Effector memory CD8-positive, alpha-beta T cell (primary cell): ENCODE measurements at regions not wholly inside any gene's neighbourhood (a gene's known extent, or its start where the extent isn't known, plus 50 kb on each side); places are given as distances from the start of the nearest gene placed in this dataset.

Experiments
- ATAC-seq: fragments of 150-1000 bp; cut with Tn5 transposase; replicated peaks from 2 replicates; pipeline ENCODE4 v1.10.0; 2021; ENCODE audit warnings: mild to moderate bottlenecking, moderate library complexity
- DNase-seq, 3 experiments: peaks; one replicate each; pipeline ENCODE4 v3.0.0; 2021
- H3K27ac Mint-ChIP-seq, 2 donors: one replicate each; pipeline ENCODE4 v1.8.0; 2022; ENCODE audit warnings: mild to moderate bottlenecking in 2 of 2, mixed read lengths in 2 of 2, moderate library complexity in 2 of 2
- H3K27me3 Mint-ChIP-seq, 2 donors: one replicate each; pipeline ENCODE4 v1.8.0; 2022; ENCODE audit warnings: mixed read lengths in 2 of 2
- H3K36me3 Mint-ChIP-seq: one replicate; pipeline ENCODE4 v1.8.0; 2022; ENCODE audit warnings: mild to moderate bottlenecking, moderate library complexity, mixed read lengths; ENCODE audit not compliant: insufficient read depth
- H3K4me1 Mint-ChIP-seq, 2 donors: one replicate each; pipeline ENCODE4 v1.8.0; 2022; ENCODE audit warnings: low read depth in 2 of 2, mixed read lengths in 2 of 2
- H3K4me3 Mint-ChIP-seq, 2 donors: one replicate each; pipeline ENCODE4 v1.8.0; 2022; ENCODE audit warnings: mild to moderate bottlenecking in 2 of 2, mixed read lengths in 2 of 2, moderate library complexity in 2 of 2
- H3K9me3 Mint-ChIP-seq, 2 donors: one replicate each; pipeline ENCODE4 v1.8.0; 2022; ENCODE audit warnings: mixed read lengths in 2 of 2

DNA sequence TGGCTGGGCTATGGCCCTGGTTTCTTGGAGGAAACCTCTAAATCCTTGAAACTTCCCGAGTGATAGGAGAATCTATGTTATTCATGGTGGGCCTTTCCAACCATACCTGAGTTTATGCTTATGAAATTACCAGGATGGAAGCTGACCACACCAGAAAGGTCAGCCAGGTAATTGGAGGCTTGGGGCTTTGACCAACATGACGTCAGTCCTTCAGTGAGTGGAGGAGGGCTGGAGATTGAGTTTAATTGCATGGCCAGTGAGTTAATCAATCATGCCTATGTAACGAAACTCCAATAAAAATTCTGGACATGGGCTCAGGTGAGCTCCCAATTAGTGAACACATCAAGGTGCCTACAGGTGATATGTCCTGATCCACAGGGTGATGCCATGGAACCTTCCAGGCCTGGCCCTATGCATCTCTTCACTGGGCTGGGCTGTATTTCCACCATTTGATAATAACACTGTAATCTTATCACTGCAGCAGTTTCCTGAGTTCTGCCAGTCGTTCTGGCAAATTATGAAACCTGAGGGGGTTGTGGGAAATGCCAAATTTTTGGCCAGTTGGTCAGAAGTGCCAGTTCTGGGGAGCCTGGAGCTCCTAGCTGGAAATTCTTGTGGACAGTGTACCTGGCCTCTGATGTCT, 106.5 kb downstream of the CDH26 start:
- peak overlapping the region; percentile 16 to 35 for H3K27ac Mint-ChIP-seq
- H3K27me3 Mint-ChIP-seq = no peaks in the 10 kb centered on the region
- peaks cover 22 to 34% of the 10 kb centered on the region in 2 donors for H3K4me1 Mint-ChIP-seq
- H3K36me3 Mint-ChIP-seq = no peaks in the 10 kb centered on the region
- DNase-seq = no peak
- no peak overlapping the region for H3K4me3 Mint-ChIP-seq
- no peak for ATAC-seq
- H3K9me3 Mint-ChIP-seq = no peaks in the 10 kb centered on the region

DNA sequence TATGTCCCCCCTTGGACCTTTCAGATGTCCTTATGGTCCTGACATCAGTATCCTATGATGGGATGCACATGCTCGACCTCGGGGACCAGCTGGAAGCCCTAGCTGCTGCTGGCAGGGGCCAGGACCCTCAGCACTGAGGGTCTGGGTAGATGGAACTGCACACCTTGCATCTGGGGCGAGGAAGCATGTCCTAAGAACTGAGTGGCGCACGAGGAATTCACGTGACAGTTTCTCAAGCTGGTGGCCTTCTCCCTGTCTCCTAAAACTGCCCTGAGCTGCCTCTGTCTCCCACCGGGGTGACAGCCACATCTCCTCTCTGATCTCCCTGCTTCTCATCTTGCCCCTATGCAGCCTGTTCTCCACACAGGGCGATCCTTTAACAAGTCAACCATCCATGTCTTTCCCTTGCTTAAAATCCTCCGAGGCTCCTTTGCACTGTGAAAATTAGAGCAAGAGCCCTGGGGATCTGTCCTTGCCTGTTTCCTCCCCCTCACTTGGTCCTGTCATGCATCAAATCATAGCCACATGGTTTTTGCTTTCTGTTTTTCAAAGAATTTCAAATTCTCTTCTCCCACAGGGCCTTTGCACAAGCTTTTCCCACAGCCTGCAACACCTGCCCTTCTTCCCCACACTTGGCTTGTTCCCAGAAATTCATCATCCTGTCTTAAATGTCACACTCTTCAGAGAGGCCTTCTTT, 107.7 kb downstream of the CDH26 start:
- DNase-seq = no peak
- Mint-ChIP-seq H3K27ac (peak overlapping the region; percentile 20 to 26), H3K4me3 (no peak overlapping the region), H3K36me3 (no peaks in the 10 kb centered on the region), H3K27me3 (no peaks in the 10 kb centered on the region), H3K4me1 (peaks cover 17 to 27% of the 10 kb centered on the region in 2 donors), H3K9me3 (no peaks in the 10 kb centered on the region)
- no peak for ATAC-seq

DNA sequence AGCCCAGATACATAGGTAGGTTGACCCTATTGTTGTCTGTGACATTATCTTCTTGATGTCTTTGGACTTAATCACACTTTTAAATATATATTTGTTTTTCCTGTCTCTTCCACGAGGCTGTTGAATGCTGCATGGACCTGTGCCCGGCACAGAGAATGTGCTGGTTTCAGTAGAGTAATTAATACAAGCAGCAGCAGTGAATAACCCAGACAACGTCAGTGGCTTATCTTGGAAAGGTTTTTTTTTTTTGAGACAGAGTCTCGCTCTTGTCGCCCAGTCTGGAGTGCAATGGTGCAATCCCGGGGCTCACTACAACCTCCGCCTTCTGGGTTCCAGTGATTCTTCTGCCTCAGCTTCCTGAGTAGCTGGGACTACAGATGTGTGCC, 108.2 kb downstream of the CDH26 start:
- ATAC-seq (no peak), DNase-seq (no peak)
- no peak overlapping the region for H3K4me3 Mint-ChIP-seq
- no peaks in the 10 kb centered on the region for H3K36me3 Mint-ChIP-seq
- H3K4me1 Mint-ChIP-seq = peaks cover 17 to 27% of the 10 kb centered on the region in 2 donors
- no peaks in the 10 kb centered on the region for H3K27me3 Mint-ChIP-seq
- H3K27ac Mint-ChIP-seq = peak overlapping the region; percentile 20 to 26
- no peaks in the 10 kb centered on the region for H3K9me3 Mint-ChIP-seq

DNA sequence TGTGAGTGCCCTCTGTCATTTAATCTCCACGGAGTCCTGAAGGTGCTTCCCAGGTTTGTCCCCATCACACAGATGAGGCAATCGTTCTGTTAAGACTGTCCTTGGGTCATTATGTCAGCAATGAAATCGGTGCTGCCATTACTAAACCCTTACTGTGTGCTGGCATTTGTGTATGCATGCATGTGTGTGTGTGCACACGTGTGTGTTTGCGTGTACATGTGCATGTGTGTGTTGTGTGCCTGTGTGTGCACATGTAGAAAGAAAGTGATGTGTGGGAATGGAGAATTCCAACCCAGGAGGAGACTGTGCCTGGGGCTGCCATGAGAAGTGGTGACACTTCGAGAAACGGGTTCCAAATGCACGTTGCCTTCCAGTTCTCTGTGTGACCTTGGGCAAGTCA, 110.3 kb downstream of the CDH26 start:
- no peak for ATAC-seq
- H3K27me3 Mint-ChIP-seq = no peaks in the 10 kb centered on the region
- no peak overlapping the region for H3K27ac Mint-ChIP-seq
- no peaks in the 10 kb centered on the region for H3K9me3 Mint-ChIP-seq
- no peak for DNase-seq
- peaks cover 11 to 12% of the 10 kb centered on the region in 2 donors for H3K4me1 Mint-ChIP-seq
- H3K36me3 Mint-ChIP-seq = no peaks in the 10 kb centered on the region
- no peak overlapping the region for H3K4me3 Mint-ChIP-seq

DNA sequence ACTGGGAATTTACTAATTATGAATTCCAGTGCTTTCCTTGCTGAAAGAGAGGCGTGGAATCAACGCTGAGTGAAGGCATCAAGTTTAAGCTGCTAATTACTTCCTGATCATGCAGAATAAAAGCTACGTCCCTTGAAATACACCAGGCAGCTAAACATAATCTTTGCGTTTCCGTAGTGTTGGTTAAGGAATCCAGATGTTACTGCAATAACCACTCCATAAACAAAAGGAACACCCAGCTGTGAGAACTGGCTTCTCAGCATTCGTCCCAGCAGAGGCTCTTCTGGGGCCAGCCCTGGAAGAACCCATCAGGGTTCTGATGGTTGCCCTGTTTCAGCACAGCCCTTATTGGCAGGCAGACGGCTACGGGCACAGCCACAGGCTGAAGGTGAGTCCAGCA, 111.4 kb downstream of the CDH26 start:
- ATAC-seq = no peak
- no peak overlapping the region for H3K4me3 Mint-ChIP-seq

DNA sequence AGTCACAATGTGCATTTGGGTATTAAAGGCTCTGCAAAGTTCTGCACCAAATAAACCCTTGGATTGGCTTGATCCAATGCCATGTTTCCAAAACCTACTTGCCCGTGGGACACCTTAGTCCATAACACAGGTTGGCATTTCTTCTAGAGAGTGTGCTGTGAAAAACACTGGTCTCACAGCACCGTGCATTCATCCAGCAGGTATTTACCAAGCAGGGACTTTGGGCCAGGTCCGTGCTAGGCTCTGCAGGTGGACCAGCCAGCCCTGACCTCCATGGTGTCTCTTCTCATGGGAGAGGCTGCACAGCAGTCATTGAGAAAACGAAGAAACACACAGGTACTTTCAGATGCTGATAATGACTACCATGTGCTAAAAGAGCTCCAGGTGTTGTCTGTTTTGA, 112.6 kb downstream of the CDH26 start:
- ATAC-seq = no peak
- no peak for DNase-seq
- Mint-ChIP-seq H3K27ac (no peak overlapping the region), H3K36me3 (no peaks in the 10 kb centered on the region), H3K9me3 (no peaks in the 10 kb centered on the region), H3K4me1 (peaks cover 10 to 20% of the 10 kb centered on the region in 2 donors), H3K4me3 (no peak overlapping the region), H3K27me3 (no peaks in the 10 kb centered on the region)

More for the DNA sequence above, 111.4 kb downstream of the CDH26 start:
- peaks cover 6 to 13% of the 10 kb centered on the region in 2 donors for H3K4me1 Mint-ChIP-seq
- H3K27me3 Mint-ChIP-seq = no peaks in the 10 kb centered on the region
- H3K36me3 Mint-ChIP-seq = no peaks in the 10 kb centered on the region
- no peaks in the 10 kb centered on the region for H3K9me3 Mint-ChIP-seq
- no peak overlapping the region for H3K27ac Mint-ChIP-seq
- DNase-seq = no peak

DNA sequence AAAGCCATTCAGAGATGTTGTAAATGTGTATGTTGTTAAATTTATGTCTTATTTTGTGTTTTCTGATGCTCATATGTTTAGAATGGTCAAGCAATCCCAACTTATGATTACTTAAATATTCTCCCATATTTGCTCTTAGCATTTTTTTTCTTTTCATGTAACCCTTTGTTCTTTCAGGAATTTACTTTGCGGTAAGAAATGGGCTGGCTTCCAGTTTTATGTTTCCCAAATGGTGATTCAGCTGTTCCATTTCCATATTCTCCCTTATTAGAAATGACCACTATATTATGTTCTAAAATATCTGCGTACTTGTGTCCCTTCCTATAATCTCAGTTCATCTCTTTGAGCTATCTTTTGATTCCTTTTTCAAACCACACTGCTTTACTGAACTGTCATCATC, 113.7 kb downstream of the CDH26 start:
- Mint-ChIP-seq H3K27me3 (no peaks in the 10 kb centered on the region), H3K4me3 (no peak overlapping the region), H3K27ac (no peak overlapping the region), H3K4me1 (peaks cover 12 to 13% of the 10 kb centered on the region in 2 donors), H3K36me3 (no peaks in the 10 kb centered on the region), H3K9me3 (no peaks in the 10 kb centered on the region)
- no peak for ATAC-seq
- no peak for DNase-seq

DNA sequence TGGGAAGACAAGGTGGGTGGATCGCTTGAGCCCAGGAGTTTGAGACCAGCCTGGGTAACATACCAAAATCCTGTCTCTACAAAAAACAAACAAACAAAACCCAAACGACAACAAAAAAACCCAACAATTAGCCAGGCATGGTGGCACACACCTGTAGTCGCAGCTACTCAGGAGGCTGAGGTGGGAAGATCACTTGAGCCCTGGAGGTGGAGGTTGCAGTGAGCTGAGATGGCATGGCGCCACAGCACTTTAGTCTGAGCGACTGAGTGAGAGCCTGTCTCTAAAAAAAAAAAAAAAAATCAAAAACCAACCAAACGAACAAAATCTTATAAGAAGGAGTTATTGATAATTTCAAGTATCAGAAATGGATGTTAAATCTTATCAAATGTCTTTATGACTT, 114.9 kb downstream of the CDH26 start:
- Mint-ChIP-seq H3K9me3 (no peaks in the 10 kb centered on the region), H3K27ac (no peak overlapping the region), H3K4me3 (no peak overlapping the region), H3K36me3 (no peaks in the 10 kb centered on the region), H3K4me1 (peaks cover 12 to 17% of the 10 kb centered on the region in 2 donors), H3K27me3 (no peaks in the 10 kb centered on the region)
- DNase-seq (no peak), ATAC-seq (no peak)

DNA sequence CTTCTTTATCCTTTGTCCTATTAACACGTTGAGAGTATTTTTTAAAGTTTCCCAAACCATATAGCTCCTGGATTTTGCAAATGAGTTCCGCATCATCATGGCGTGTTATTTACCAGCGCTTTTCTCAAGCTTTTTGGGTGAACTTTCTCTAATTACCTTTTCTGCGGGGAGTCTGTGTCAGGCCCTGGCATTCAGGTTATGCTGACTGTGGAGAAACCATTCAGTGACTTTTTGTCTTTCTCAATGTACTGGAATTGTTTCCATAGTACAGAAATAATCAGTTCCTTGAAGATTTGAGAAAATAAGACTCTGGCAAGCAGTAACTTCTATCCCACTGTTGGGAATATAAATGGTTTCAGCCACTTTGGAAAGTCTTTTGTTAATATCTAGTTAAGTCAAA, 115.3 kb downstream of the CDH26 start:
- Mint-ChIP-seq H3K4me1 (peaks cover 12 to 17% of the 10 kb centered on the region in 2 donors), H3K36me3 (no peaks in the 10 kb centered on the region), H3K4me3 (no peak overlapping the region), H3K27me3 (no peaks in the 10 kb centered on the region), H3K27ac (no peak overlapping the region), H3K9me3 (no peaks in the 10 kb centered on the region)
- ATAC-seq (no peak), DNase-seq (no peak)

DNA sequence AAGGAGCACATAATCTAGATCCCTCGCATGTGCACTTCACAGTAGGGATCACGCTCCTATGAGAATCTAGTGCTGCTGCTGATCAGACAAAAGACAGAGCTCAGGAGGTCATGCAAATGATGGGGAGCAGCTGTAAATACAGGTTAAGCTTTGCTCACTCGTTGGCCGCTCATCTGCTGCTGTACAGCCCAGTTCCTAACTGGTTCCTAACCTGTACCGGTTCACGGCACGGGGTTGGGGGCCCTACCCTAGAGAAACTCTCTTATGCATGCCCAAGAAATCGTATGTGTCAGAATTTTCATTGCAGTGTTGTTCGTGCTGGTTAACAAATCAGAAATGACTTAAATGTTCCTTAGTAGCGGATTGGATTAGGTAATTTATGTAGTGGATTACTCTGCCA, 116.1 kb downstream of the CDH26 start:
- Mint-ChIP-seq H3K4me3 (no peak overlapping the region), H3K36me3 (no peaks in the 10 kb centered on the region), H3K27me3 (no peaks in the 10 kb centered on the region), H3K4me1 (peaks cover 12 to 17% of the 10 kb centered on the region in 2 donors), H3K27ac (no peak overlapping the region), H3K9me3 (no peaks in the 10 kb centered on the region)
- no peak for ATAC-seq
- no peak for DNase-seq

DNA sequence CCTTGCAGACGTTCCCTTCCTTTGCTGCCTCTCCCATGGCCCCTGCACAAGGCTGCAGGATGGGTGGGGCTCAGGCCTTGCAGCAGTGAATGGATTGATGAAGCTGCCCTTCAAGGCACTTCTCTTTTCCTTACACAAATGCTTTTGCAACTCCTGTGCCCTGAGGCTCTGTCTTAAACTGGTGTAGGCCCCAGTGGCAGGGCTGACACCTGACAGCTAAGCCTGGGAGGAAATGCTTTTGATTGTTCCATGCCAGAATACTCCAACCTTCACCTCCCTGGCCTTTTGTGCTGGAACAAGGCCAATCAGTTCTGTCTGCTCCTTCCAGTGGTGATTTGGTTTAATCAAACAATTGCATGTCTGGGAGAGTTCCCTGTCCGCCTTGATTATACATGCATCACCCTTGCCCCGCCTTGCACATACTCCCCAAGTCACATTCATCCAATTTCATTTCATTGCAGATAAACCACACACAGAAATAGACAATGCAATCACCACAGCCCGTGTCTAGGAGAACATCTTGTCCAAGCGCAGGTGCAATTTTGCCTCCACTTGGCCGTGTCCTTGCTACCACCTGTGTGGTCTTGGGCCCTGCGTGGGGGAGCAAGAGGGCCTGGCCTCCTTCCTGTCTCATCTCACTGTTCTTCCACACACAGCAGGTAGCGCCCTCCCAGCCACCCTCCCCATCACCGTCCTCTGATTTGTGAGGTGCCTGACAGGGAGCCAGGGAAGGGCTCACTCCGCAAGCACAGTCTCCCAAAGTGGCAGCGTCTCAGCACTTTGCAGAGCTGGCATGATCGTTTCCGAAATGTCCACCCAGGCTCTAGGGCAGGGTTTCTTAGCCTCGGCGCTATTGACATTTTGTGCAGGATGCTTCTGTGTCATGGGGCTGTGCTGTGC, 120.4 kb downstream of the CDH26 start:
- Mint-ChIP-seq H3K4me1 (peaks cover 12 to 17% of the 10 kb centered on the region in 2 donors), H3K4me3 (no peak overlapping the region), H3K27ac (no peak overlapping the region), H3K9me3 (no peaks in the 10 kb centered on the region), H3K27me3 (no peaks in the 10 kb centered on the region), H3K36me3 (no peaks in the 10 kb centered on the region)
- DNase-seq (no peak), ATAC-seq (no peak)

DNA sequence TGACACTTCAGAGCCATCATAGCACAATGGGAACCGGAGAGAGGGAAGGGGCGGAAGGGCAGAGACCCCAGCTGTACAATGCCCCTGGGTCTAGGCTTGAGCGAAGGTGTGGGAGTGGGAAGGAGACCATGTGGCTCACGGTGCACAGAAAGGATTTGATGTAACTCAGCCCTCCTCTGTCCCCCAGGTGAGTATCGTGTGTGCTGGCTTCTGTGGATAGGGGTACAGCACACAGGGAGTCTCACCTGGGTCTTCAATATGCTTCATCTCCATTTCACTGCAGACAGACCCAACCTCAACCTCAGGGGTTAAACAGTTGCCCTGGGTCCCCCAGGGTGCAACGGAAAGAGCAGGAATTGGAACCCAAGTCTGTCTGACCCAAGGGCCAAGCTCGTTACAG, 122.2 kb downstream of the CDH26 start:
- peaks cover 7 to 9% of the 10 kb centered on the region in 2 donors for H3K4me1 Mint-ChIP-seq
- no peak for ATAC-seq
- peaks cover 0 to 1% of the 10 kb centered on the region in 2 donors for H3K27me3 Mint-ChIP-seq
- no peaks in the 10 kb centered on the region for H3K36me3 Mint-ChIP-seq
- H3K4me3 Mint-ChIP-seq = no peak overlapping the region
- no peak overlapping the region for H3K27ac Mint-ChIP-seq
- no peaks in the 10 kb centered on the region for H3K9me3 Mint-ChIP-seq
- no peak for DNase-seq

DNA sequence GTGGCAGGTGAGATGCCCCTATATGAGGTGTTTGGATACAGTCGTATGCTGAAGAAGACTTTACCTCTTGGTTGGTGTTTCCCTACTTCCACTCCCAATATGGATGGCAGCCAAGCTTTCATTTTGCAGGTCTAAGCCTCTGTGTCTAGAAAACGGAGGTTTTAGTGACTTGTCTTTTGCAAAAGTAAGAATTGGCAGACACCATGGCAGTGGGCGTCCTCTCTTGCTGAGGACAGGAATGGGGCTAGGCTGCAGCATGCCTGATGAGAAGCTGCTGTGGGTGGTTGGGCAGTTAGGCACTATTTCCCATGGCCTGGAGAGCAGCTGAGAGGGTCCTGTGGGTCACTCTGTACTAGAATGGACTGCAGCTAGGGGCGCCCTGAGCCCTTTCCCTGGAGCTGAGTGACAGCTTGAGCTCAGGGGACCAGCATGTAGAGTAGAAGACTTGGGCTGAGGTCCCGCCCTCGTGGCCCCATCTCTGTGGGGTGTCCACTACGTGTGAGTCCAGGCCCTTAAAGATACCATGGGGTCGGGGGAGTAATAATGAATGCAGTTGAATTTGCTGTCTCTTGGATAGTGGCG, 127.4 kb downstream of the CDH26 start:
- ATAC-seq (no peak), DNase-seq (no peak)
- peaks cover 11 to 39% of the 10 kb centered on the region in 2 donors for H3K27me3 Mint-ChIP-seq
- no peak overlapping the region for H3K27ac Mint-ChIP-seq
- peaks cover 3 to 8% of the 10 kb centered on the region in 2 donors for H3K4me1 Mint-ChIP-seq
- H3K9me3 Mint-ChIP-seq = no peaks in the 10 kb centered on the region
- no peaks in the 10 kb centered on the region for H3K36me3 Mint-ChIP-seq
- H3K4me3 Mint-ChIP-seq = no peak overlapping the region
